Mesenchymal stem cell (in vitro differentiated cells and primary cell): ENCODE measurements at regions not wholly inside any gene's neighbourhood (a gene's known extent, or its start where the extent isn't known, plus 50 kb on each side); places are given as distances from the start of the nearest gene placed in this dataset.
A peak's percentile ranks its signal among the peaks of the same experiment; 100 is the strongest.
"Not testable (repeated sequence)": the region's sequence is repeated elsewhere in the genome, so short reads cannot be mapped to it uniquely, and the experiment has no call there.

Experiments
- DNase-seq: peaks from one replicate; pipeline ENCODE4 v3.0.0-alpha.2; 2013
- H2AFZ ChIP-seq: one replicate; pipeline ENCODE4 v1.6.1; 2013; ENCODE audit warnings: low read depth, mild to moderate bottlenecking, control low read depth, inconsistent platforms, low read length, moderate library complexity
- H2AK5ac ChIP-seq: 2 replicates; pipeline ENCODE4 v1.6.1; 2013; ENCODE audit warnings: low read length, moderate library complexity, mild to moderate bottlenecking, inconsistent platforms; ENCODE audit not compliant: severe bottlenecking
- H2BK120ac ChIP-seq: one replicate; pipeline ENCODE4 v1.6.1; 2013; ENCODE audit warnings: low read depth, mild to moderate bottlenecking, inconsistent platforms, low read length, moderate library complexity
- H2BK12ac ChIP-seq, 2 experiments: one replicate each; pipeline ENCODE4 v1.6.1; 2013; ENCODE audit warnings: inconsistent platforms in 2 of 2, low read length in 2 of 2, mild to moderate bottlenecking in 2 of 2, moderate library complexity in 2 of 2, control low read depth in 1 of 2
- H2BK15ac ChIP-seq: one replicate; pipeline ENCODE4 v1.6.1; 2013; ENCODE audit warnings: mild to moderate bottlenecking, low read depth, inconsistent platforms; ENCODE audit not compliant: poor library complexity, severe bottlenecking
- H2BK5ac ChIP-seq: 2 replicates; pipeline ENCODE4 v1.6.1; 2013; ENCODE audit warnings: low read depth, mild to moderate bottlenecking, low read length, control low read depth, inconsistent platforms; ENCODE audit not compliant: poor library complexity, severe bottlenecking
- H3K14ac ChIP-seq, 2 experiments: one replicate each; pipeline ENCODE4 v1.6.1; 2013; ENCODE audit warnings: inconsistent platforms in 2 of 2, low read length in 2 of 2, control low read depth in 1 of 2, mild to moderate bottlenecking in 1 of 2, moderate library complexity in 1 of 2
- H3K18ac ChIP-seq, 2 experiments: one replicate each; pipeline ENCODE4 v1.6.1; 2013; ENCODE audit warnings: inconsistent platforms in 2 of 2, low read length in 2 of 2, control low read depth in 1 of 2, low read depth in 1 of 2, mild to moderate bottlenecking in 1 of 2
- H3K23ac ChIP-seq, 2 experiments: one replicate each; pipeline ENCODE4 v1.6.1; 2013; ENCODE audit warnings: inconsistent platforms in 2 of 2, low read length in 2 of 2, mild to moderate bottlenecking in 2 of 2, moderate library complexity in 2 of 2, control low read depth in 1 of 2
- H3K27ac ChIP-seq: 2 replicates; pipeline ENCODE4 v1.5.1; 2013; ENCODE audit warnings: mild to moderate bottlenecking, moderate library complexity, low read length, control low read depth, inconsistent platforms; ENCODE audit not compliant: poor library complexity, severe bottlenecking
- H3K27me3 ChIP-seq, 2 experiments: 2 replicates each; pipeline versions ENCODE4 v1.6.1 to v1.7.0; 2013; ENCODE audit warnings: low read length in 2 of 2, mild to moderate bottlenecking in 2 of 2, moderate library complexity in 2 of 2, control low read depth in 1 of 2, inconsistent platforms in 1 of 2; ENCODE audit not compliant: control insufficient read depth in 1 of 2, insufficient read depth in 1 of 2
- H3K36me3 ChIP-seq, 2 experiments: 2 replicates each; pipeline versions ENCODE4 v1.6.1 to v1.7.0; 2013; ENCODE audit warnings: low read length in 2 of 2, control low read depth in 1 of 2, inconsistent platforms in 1 of 2, low read depth in 1 of 2, mild to moderate bottlenecking in 1 of 2; ENCODE audit not compliant: insufficient read depth in 2 of 2, control insufficient read depth in 1 of 2
- H3K4ac ChIP-seq, 2 experiments: one replicate each; pipeline ENCODE4 v1.6.1; 2013; ENCODE audit warnings: inconsistent platforms in 2 of 2, low read length in 2 of 2, mild to moderate bottlenecking in 2 of 2, moderate library complexity in 2 of 2, control low read depth in 1 of 2, low read depth in 1 of 2
- H3K4me1 ChIP-seq: 2 replicates; pipeline ENCODE4 v1.6.1; 2013; ENCODE audit warnings: low read depth, low read length, control low read depth; ENCODE audit not compliant: control insufficient read depth, insufficient read depth
- H3K4me2 ChIP-seq: 2 replicates; pipeline ENCODE4 v1.6.1; 2013; ENCODE audit warnings: low read length, mild to moderate bottlenecking, inconsistent platforms; ENCODE audit not compliant: poor library complexity, severe bottlenecking
- H3K4me3 ChIP-seq, 2 experiments: 2 replicates each; pipeline versions ENCODE4 v1.5.1 to v1.7.0; 2013; ENCODE audit warnings: low read length in 2 of 2, mild to moderate bottlenecking in 2 of 2, control low read depth in 1 of 2, low read depth in 1 of 2; ENCODE audit not compliant: insufficient read depth in 1 of 2
- H3K79me1 ChIP-seq: replicated peaks from 2 replicates; pipeline ENCODE4 v1.6.1; 2013; ENCODE audit warnings: mild to moderate bottlenecking, control low read depth, low read length, inconsistent platforms; ENCODE audit not compliant: poor library complexity, severe bottlenecking
- H3K9ac ChIP-seq: 2 replicates; pipeline ENCODE4 v1.7.0; 2013; ENCODE audit warnings: mild to moderate bottlenecking, low read length, moderate library complexity
- H3K9me3 ChIP-seq: 2 replicates; pipeline ENCODE4 v1.7.0; 2013; ENCODE audit warnings: mild to moderate bottlenecking, low read length; ENCODE audit not compliant: control insufficient read depth
- H4K8ac ChIP-seq: one replicate; pipeline ENCODE4 v1.6.1; 2013; ENCODE audit warnings: inconsistent platforms, mild to moderate bottlenecking, low read length, moderate library complexity
- H4K91ac ChIP-seq: one replicate; pipeline ENCODE4 v1.6.1; 2013; ENCODE audit warnings: mild to moderate bottlenecking, low read length, inconsistent platforms
- WGBS: methylation state at CpG from one replicate; pipeline ENCODE4 v1.1.7; 2013; ENCODE audit warnings: mixed read lengths; 5-methylcytosine and 5-hydroxymethylcytosine counted together

- not testable (repeated sequence) for H3K27ac ChIP-seq, H2BK15ac ChIP-seq, H2AK5ac ChIP-seq, H2BK12ac ChIP-seq, H3K9me3 ChIP-seq, H3K23ac ChIP-seq, H3K4me1 ChIP-seq, H2BK120ac ChIP-seq, H3K4me2 ChIP-seq, H2BK5ac ChIP-seq, H2AFZ ChIP-seq, H3K9ac ChIP-seq, H3K36me3 ChIP-seq, H3K27me3 ChIP-seq, H3K18ac ChIP-seq, H3K79me1 ChIP-seq, H3K4ac ChIP-seq, H3K14ac ChIP-seq, DNase-seq, H4K91ac ChIP-seq, H4K8ac ChIP-seq, H3K4me3 ChIP-seq
- WGBS: 24% methylated on average over 1 of the region's 1 CpG
These were observed 1460.2 kb downstream of the FOXD4L5 start for GRCh38 chr9:63824804-63825203.

- H4K8ac ChIP-seq, H2BK15ac ChIP-seq, H2BK5ac ChIP-seq, H2AK5ac ChIP-seq, H3K4me3 ChIP-seq, H3K23ac ChIP-seq, H3K27ac ChIP-seq, H3K9me3 ChIP-seq, H3K18ac ChIP-seq, H2BK120ac ChIP-seq, H3K4me1 ChIP-seq, H3K4me2 ChIP-seq, H2BK12ac ChIP-seq, H2AFZ ChIP-seq, H3K36me3 ChIP-seq, H3K4ac ChIP-seq, H3K27me3 ChIP-seq, H3K9ac ChIP-seq, H3K79me1 ChIP-seq, H3K14ac ChIP-seq: not testable (repeated sequence)
- 57% methylated on average over 8 of the region's 8 CpGs for WGBS
- peak; percentile 9 for DNase-seq
- H4K91ac ChIP-seq: peak overlapping the region; percentile 88
These were observed 1461.4 kb downstream of the FOXD4L5 start for GRCh38 chr9:63823375-63824201.

DNA sequence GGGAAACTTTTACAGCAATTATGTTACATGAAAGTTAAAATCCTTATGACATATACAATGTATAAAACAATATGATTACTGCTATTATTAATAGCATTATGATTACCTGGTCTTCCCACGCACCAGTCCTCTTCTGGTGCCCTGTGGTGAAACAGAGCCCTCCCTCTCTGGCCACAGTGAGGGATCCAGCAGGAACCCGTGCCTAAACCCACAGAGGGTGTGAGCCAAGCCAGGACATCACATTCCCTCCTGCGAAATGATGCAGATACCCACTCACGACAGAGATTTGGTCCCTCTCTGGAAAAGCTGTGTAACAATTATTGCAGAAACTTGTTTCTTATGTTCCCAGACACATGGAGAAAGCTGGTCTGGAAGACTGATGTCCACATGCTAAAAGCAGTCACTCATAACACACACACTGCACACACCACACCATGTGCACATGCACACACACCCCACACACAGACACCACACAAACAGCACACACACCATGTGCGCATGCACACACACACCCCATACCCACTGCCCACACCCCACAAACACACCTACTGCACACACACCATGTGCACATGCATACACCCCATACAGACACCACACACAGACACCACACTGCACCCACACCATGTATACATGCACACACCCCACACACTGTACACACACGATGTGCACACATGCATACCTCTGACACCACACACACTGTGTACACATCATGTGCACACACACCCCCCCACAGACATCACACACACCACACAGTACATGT is 1462.2 kb downstream of the FOXD4L5 start:
- H3K14ac ChIP-seq, H3K18ac ChIP-seq, H2AK5ac ChIP-seq, H2BK15ac ChIP-seq, H2BK120ac ChIP-seq, H3K79me1 ChIP-seq, H2BK12ac ChIP-seq, H3K4me2 ChIP-seq, H3K23ac ChIP-seq, H3K4me3 ChIP-seq, H2BK5ac ChIP-seq, H2AFZ ChIP-seq, H3K4me1 ChIP-seq, H3K27ac ChIP-seq, H3K36me3 ChIP-seq, H3K27me3 ChIP-seq, H3K9ac ChIP-seq, H3K9me3 ChIP-seq, H4K8ac ChIP-seq: not testable (repeated sequence)
- 53% methylated on average over 4 of the region's 6 CpGs for WGBS
- Histone ChIP-seq H4K91ac (peak overlapping the region; percentile 88), H3K4ac (peak overlapping the region in 1 of 2 experiments; percentile 30)
- DNase-seq: peak; percentile 1

DNA sequence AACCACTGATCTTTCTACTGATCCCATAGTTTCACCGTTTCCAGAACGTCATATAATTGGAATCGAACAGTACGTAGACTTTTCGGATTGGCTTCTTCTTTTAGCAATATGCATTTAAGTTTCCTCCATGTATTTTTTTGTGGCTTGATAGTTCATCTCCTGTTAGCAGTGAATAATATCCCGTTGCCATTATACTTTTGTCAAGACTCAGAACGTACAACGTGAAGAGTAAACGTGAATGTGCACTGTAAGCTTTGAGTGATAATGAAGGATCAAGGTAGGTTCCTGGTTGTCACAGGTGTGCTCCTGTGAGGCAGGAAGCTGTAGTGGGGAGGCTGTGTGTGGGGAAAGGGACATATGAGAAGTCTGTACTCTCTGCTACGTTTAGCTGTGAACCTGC is 1463.7 kb downstream of the FOXD4L5 start:
- not testable (repeated sequence) for H3K4me1 ChIP-seq, H3K79me1 ChIP-seq, H2BK15ac ChIP-seq, H3K9me3 ChIP-seq, H3K18ac ChIP-seq, H4K8ac ChIP-seq, H3K14ac ChIP-seq, H3K36me3 ChIP-seq, H2BK12ac ChIP-seq, H2AK5ac ChIP-seq, H3K9ac ChIP-seq, H3K4ac ChIP-seq, H3K23ac ChIP-seq, H2BK5ac ChIP-seq, H3K27ac ChIP-seq, H4K91ac ChIP-seq, H3K4me3 ChIP-seq, H2AFZ ChIP-seq, H2BK120ac ChIP-seq, H3K4me2 ChIP-seq
- whole genome bisulfite sequencing: 79% methylated on average over 9 of the region's 10 CpGs
- peaks cover 10 to 13% of the 10 kb centered on the region in 2 experiments for H3K27me3 ChIP-seq
- DNase-seq: peak; percentile 14
